OCI-LY1 (cell line): ENCODE measurements at regions not wholly inside any gene's neighbourhood (a gene's known extent, or its start where the extent isn't known, plus 50 kb on each side); places are given as distances from the start of the nearest gene placed in this dataset.

ENCODE experiments used
- H2AFZ ChIP-seq: fragments of 200-600 bp; sonication (generic), shearing (Covaris generic); 2 replicates; pipeline ENCODE4 v1.6.0; 2014; ENCODE audit warnings: antibody characterized with exemption, mild to moderate bottlenecking, low read length
- H3F3A ChIP-seq: fragments of 200-600 bp; sonication (generic), shearing (Covaris generic); 2 replicates; pipeline ENCODE4 v1.6.0; 2014; ENCODE audit warnings: mild to moderate bottlenecking, antibody characterized with exemption, low read length, moderate library complexity; ENCODE audit not compliant: insufficient read depth
- H3K27ac ChIP-seq: fragments of 200-600 bp; sonication (generic); 2 replicates; pipeline ENCODE4 v1.5.1; 2014; ENCODE audit warnings: low read length, mixed run types, mild to moderate bottlenecking, low read depth; ENCODE audit not compliant: poor library complexity, severe bottlenecking
- H3K27me3 ChIP-seq: fragments of 200-600 bp; sonication (generic); 2 replicates; pipeline ENCODE4 v1.6.0; 2014; ENCODE audit warnings: antibody characterized with exemption, mild to moderate bottlenecking, low read length, moderate library complexity; ENCODE audit not compliant: insufficient read depth
- H3K36me3 ChIP-seq: fragments of 200-600 bp; sonication (generic); 2 replicates; pipeline ENCODE4 v1.6.1; 2014; ENCODE audit warnings: mild to moderate bottlenecking, antibody characterized with exemption, low read length, moderate library complexity, mixed read lengths; ENCODE audit not compliant: insufficient read depth
- H3K4me1 ChIP-seq: fragments of 200-600 bp; sonication (generic); 2 replicates; pipeline ENCODE4 v1.5.1; 2014; ENCODE audit warnings: mild to moderate bottlenecking, low read length, moderate library complexity; ENCODE audit not compliant: insufficient read depth, severe bottlenecking
- H3K4me2 ChIP-seq: fragments of 200-600 bp; sonication (generic), shearing (Covaris generic); 2 replicates; pipeline ENCODE4 v1.6.1; 2014; ENCODE audit warnings: low read length
- H3K4me3 ChIP-seq: fragments of 200-600 bp; sonication (generic); 2 replicates; pipeline ENCODE4 v1.5.1; 2014; ENCODE audit warnings: low read length, low read depth, mild to moderate bottlenecking, mixed read lengths; ENCODE audit not compliant: poor library complexity, severe bottlenecking
- H3K79me2 ChIP-seq: fragments of 200-600 bp; shearing (Covaris generic); 2 replicates; pipeline ENCODE4 v1.6.1; 2016; ENCODE audit warnings: mixed run types, low read length, mixed read lengths; ENCODE audit not compliant: insufficient read depth
- H3K9ac ChIP-seq: fragments of 200-600 bp; sonication (generic), shearing (Covaris generic); 2 replicates; pipeline ENCODE4 v1.6.1; 2014; ENCODE audit warnings: mild to moderate bottlenecking, low read length, mixed read lengths
- H3K9me2 ChIP-seq: fragments of 200-600 bp; sonication (generic), shearing (Covaris generic); 2 replicates; pipeline ENCODE4 v1.6.1; 2014; ENCODE audit warnings: low read depth, mild to moderate bottlenecking, low read length, mixed read lengths
- H3K9me3 ChIP-seq: fragments of 200-600 bp; shearing (Covaris generic); 2 replicates; pipeline ENCODE4 v1.6.1; 2014; ENCODE audit warnings: low read length, mixed read lengths
- H4K20me1 ChIP-seq: fragments of 200-600 bp; sonication (generic), shearing (Covaris generic); 2 replicates; pipeline ENCODE4 v1.6.0; 2016; ENCODE audit warnings: mild to moderate bottlenecking, low read length; ENCODE audit not compliant: insufficient read depth
- EZH2 ChIP-seq: fragments of 200-600 bp; sonication (generic), shearing (Covaris generic); IDR thresholded peaks from 2 replicates; pipeline ENCODE4 v1.8.0; 2017; ENCODE audit warnings: borderline replicate concordance, mixed run types, mild to moderate bottlenecking, antibody characterized with exemption, low read length, moderate library complexity, mixed read lengths
- TF ChIP-seq, protein P1 (sequence below): fragments of 200-600 bp; sonication (generic), shearing (Covaris generic); IDR thresholded peaks from 2 replicates; pipeline ENCODE4 v1.5.1; 2017; ENCODE audit warnings: mild to moderate bottlenecking, antibody characterized with exemption, low read length, moderate library complexity, mixed read lengths

DNA sequence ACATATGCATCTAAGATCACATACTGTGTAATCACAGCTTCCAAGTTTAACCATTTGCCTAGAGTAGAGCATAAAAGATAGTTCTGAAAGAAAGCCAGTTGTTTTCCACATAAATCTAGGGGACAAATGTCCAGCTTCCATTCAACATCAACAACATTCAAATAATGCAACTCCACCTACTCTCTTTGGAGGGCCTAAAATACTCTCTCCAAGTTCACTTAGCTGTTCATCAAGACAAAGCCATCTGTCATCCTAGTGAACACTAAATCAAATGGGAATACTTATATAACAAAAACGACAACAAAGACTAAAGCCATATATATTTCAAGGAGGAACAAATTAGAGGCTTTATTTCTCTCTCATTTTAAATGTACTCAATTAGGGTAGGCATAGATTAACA is 221.5 kb upstream of the CDH2 start:
- H3K9me2 ChIP-seq: no peaks in the 10 kb centered on the region
- no peak overlapping the region for H3K9ac ChIP-seq
- H3K27ac ChIP-seq: no peak overlapping the region
- H3F3A ChIP-seq: no peaks in the 10 kb centered on the region
- H4K20me1 ChIP-seq: no peaks in the 10 kb centered on the region
- no peak overlapping the region for H3K4me3 ChIP-seq
- no peaks in the 10 kb centered on the region for H3K36me3 ChIP-seq
- H3K9me3 ChIP-seq: no peaks in the 10 kb centered on the region
- H3K79me2 ChIP-seq: no peaks in the 10 kb centered on the region
- no peak overlapping the region for H2AFZ ChIP-seq
- H3K4me2 ChIP-seq: no peak overlapping the region
- H3K27me3 ChIP-seq: no peaks in the 10 kb centered on the region
- no peaks in the 10 kb centered on the region for H3K4me1 ChIP-seq
- TF ChIP-seq, protein P1, sequence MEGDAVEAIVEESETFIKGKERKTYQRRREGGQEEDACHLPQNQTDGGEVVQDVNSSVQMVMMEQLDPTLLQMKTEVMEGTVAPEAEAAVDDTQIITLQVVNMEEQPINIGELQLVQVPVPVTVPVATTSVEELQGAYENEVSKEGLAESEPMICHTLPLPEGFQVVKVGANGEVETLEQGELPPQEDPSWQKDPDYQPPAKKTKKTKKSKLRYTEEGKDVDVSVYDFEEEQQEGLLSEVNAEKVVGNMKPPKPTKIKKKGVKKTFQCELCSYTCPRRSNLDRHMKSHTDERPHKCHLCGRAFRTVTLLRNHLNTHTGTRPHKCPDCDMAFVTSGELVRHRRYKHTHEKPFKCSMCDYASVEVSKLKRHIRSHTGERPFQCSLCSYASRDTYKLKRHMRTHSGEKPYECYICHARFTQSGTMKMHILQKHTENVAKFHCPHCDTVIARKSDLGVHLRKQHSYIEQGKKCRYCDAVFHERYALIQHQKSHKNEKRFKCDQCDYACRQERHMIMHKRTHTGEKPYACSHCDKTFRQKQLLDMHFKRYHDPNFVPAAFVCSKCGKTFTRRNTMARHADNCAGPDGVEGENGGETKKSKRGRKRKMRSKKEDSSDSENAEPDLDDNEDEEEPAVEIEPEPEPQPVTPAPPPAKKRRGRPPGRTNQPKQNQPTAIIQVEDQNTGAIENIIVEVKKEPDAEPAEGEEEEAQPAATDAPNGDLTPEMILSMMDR: no peak
- no peak for TF ChIP-seq EZH2

DNA sequence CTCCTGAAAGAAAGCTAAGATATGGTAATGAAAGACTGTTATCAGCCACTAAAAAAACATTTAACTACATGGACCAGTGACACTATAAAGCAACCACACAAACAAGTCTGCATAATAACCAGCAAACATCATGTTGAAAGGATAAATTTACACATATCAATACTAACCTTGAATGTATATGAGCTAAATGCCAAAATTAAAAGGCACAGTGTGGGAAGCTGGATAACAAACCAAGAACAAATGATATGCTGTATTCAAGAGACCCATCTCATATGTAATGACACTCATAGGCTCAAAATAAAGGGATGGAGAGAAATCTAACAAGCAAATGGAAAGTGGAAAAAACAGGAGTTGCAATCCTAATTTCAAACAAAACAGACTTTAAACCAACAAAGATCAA is 213.1 kb upstream of the CDH2 start:
- H3K9me3 ChIP-seq: no peaks in the 10 kb centered on the region
- H3K27ac ChIP-seq: no peak overlapping the region
- no peaks in the 10 kb centered on the region for H3K9me2 ChIP-seq
- no peaks in the 10 kb centered on the region for H3K79me2 ChIP-seq
- no peaks in the 10 kb centered on the region for H3K27me3 ChIP-seq
- H4K20me1 ChIP-seq: no peaks in the 10 kb centered on the region
- H3K4me2 ChIP-seq: no peak overlapping the region
- no peaks in the 10 kb centered on the region for H3F3A ChIP-seq
- H3K9ac ChIP-seq: no peak overlapping the region
- no peaks in the 10 kb centered on the region for H3K36me3 ChIP-seq
- no peak overlapping the region for H3K4me3 ChIP-seq
- TF ChIP-seq, protein P1: no peak
- no peak for TF ChIP-seq EZH2
- H3K4me1 ChIP-seq: no peaks in the 10 kb centered on the region
- no peak overlapping the region for H2AFZ ChIP-seq

DNA sequence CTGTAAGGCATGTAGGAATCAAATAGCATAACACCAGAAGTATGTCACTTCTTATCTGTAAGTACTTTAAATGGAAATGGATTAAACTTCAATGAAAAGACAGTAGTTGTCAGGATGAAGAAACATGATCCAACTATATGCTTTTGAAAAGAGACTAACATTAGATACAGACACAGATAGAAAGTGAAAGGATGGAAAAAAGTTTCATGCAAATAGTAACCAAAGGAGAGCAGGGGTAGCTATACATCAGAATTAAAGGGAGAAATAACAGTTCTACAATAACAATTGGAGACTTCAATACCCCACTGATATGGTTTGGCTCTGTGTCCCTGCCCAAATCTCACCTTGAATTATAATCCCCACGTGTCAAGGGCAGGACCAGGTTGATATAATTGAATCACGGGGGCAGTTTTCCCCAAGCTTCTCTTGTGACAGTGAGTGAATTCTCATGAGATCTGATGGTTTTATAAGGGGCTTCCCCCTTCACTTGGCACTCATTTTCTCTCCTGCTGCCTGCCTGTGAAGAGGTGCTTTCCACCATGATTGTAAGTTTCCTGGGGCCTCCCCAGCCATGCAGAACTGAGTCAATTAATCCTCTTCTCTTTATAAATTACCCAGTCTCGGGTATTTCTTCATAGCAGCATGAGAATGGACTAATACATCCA is 205.4 kb upstream of the CDH2 start:
- H2AFZ ChIP-seq: no peak overlapping the region
- no peaks in the 10 kb centered on the region for H4K20me1 ChIP-seq
- H3K4me2 ChIP-seq: no peak overlapping the region
- no peaks in the 10 kb centered on the region for H3K36me3 ChIP-seq
- H3K4me3 ChIP-seq: no peak overlapping the region
- H3K9ac ChIP-seq: no peak overlapping the region
- H3K27ac ChIP-seq: no peak overlapping the region
- no peaks in the 10 kb centered on the region for H3K27me3 ChIP-seq
- no peaks in the 10 kb centered on the region for H3K4me1 ChIP-seq
- no peak for TF ChIP-seq EZH2
- TF ChIP-seq, protein P1: no peak
- no peaks in the 10 kb centered on the region for H3K9me2 ChIP-seq
- no peaks in the 10 kb centered on the region for H3K9me3 ChIP-seq
- H3F3A ChIP-seq: no peaks in the 10 kb centered on the region
- H3K79me2 ChIP-seq: no peaks in the 10 kb centered on the region
